Kidney tubule cell (primary cell): ENCODE measurements at regions not wholly inside any gene's neighbourhood (a gene's known extent, or its start where the extent isn't known, plus 50 kb on each side); places are given as distances from the start of the nearest gene placed in this dataset.

ENCODE experiments used
- DNase-seq: peaks from one replicate; pipeline ENCODE4 v3.0.0-alpha.2; 2018; ENCODE audit warnings: low spot score

DNA sequence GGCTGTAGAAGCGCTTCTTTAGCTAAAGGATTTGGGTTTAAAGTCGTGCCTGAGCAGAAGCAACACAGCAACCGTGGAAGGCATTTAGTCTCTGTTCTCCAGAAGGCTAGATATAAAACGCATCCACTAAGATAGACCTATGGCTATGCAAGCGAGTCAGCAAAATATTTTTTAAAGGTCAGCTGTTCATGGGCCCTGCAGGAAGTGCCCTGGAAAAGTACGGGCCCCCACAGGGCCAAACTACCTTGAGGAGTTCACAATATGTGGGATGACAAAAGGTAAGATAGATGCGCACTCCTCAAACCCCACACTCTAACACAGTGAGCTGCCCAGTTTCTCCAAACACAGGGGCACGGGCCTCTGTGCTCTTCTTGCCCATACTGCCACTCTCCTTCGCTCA, 261.6 kb downstream of the VPS13C start:
- DNase-seq, result no peak

DNA sequence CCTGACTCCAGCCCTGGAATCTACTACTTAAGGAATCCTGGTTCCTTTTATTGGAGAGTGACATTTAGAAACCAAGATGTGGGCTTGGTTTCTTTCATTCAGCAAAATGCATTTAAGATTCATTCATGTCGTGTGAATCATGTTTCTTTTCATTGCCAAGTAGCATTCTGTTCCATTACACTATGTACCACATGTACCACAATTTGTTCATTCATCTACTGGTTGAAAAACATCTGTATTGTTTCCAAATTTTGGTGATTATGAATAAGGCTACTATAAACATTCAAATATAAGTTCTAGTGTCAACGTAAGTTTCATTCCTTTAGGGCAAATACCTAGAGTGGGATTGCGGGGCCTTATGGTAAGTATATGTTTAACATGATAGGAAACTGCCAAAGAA, 264.2 kb downstream of the VPS13C start:
- no peak for DNase-seq

DNA sequence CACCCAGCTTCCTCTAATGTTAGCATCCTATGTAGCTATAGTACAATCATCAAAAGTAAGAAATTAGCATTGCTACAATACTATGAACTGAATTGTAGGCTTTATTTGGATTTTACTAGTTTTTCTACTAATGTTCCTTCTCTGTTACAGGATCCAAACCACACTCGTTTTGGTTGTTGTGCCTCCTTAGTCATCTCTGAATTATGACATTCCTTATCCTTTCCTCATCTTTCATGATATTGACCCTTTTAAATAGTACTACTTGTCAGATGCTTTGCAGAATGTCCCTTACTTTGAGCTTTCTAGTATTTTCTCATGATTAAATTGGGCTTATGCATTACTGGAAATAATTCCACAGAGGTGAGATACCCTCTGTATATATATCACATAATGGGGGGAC, 265.4 kb downstream of the VPS13C start:
- DNase-seq, result no peak

DNA sequence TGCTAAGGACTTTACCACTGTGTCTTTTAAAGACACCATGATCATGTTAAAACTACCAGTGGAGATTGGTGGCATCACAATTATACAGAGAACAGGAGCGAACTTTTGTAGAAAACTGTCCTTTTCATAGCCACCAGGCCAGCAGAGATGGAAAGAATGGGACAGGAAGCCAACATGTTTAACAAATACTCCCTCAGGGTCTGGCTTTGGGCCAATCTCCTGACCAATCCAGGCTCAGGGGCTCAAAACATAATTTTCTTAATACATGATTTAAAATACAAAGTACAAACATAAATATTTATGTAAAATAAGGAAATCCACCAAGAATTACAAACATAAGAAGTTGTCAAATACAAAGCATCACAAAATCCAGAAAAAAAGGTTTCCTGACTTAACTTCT, 266.0 kb downstream of the VPS13C start:
- no peak for DNase-seq

DNA sequence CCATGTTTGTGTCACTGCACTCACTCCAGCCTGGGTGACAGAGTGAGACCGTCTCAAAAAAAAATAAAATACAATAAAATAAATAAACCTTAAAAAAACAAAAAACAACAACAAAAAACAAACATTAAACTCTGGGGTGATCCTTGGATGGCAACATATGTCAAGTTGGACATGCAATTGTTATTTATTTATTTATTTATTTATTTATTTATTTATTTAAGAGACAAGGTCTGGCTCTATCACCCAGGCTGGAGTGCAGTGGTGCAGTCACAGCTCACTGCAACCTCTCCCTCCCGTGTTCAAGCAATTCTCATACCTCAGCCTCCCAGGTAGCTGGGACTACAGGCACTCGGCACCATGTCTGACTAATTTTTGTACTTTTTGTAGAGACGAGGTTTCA, 275.5 kb downstream of the VPS13C start:
- no peak for DNase-seq

DNA sequence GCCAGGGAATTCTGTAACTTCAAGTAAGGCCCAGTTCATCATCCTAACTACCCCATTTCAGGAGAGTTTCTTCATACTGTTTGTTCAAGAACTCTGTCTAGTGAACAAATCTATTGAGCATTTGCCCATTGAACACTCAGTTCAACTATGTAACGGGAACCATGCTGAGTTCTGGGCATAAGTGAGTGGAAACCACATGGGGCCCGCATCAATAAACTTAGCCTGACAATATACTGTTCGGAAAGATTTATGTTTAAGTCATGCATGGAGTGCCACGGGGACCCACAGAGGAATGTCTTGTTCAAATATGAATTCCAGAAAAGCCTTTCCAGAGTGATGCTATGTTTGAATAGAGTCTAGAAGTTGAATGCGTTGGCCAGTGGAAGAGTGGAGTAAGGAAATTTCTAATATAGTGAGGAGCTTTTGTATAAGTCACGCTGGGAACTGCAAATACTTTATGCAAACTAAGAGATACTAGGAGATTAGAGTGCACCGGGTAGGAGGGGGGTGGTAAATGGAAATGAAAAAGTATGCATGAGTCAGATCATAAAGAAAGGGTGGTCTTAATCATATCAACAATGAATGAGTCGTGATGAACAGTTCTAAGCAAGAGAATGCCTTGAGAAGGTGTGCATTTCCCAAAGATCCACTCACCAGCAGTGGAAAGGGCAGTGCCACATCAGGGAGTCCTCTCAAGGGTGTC, 279.8 kb downstream of the VPS13C start:
- DNase-seq, result no peak

DNA sequence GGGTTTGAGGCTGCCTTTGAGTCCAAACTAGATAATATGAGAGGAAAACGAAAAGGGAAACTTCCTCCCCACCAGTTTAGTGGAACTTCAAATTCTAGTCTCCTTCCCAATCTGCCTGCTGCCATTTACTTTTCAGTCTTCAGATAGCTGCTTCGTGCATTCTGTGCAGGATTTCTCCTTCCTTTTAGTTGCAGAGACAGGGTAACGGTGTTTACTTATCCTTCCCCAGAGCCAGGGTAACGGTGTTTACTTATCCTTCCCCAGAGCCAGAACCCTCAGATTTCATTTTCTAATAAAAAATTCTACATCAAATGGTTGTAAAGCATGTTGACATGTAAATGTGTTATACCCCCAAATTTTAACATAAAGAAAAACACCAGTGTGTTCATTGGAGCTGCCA, 282.6 kb downstream of the VPS13C start:
- no peak for DNase-seq

DNA sequence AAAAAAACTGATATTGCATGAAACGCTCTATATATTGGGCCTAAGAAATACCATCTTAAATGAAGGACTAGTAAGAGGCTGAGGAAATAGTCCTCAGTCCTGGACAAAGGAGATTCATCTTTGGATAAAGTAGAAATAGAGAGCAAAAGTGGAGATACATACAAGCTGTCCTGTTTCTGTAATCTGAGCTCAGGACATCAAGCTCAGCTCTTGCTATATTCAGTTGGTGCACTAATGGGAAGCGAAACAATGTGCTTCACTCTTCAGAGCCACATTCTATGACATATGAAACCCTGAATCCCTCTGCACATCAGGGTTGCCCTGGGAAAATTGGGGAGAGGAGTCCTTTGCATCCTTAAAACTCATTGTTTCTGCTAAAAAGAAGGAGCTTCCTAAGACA, 290.7 kb downstream of the VPS13C start:
- DNase-seq, result no peak

DNA sequence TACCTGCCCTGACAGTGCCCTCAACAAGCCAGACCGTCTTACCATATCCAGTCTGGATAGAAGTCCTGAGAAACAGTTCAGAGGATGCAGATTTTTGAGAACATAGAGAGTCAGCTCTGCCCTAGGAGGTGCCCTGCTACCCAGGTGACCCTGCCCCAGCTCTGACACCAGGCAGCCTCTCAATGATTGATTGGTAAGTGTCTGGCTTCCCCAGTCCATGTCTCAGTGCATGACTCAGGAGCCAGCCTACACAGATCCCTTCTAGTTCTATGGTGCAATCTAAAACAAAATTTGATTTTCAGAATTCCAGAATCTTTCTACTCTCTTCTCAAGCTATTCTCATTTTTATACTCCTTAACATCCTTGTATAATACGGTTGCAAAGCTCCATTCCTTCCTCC, 292.1 kb downstream of the VPS13C start:
- DNase-seq, result no peak

DNA sequence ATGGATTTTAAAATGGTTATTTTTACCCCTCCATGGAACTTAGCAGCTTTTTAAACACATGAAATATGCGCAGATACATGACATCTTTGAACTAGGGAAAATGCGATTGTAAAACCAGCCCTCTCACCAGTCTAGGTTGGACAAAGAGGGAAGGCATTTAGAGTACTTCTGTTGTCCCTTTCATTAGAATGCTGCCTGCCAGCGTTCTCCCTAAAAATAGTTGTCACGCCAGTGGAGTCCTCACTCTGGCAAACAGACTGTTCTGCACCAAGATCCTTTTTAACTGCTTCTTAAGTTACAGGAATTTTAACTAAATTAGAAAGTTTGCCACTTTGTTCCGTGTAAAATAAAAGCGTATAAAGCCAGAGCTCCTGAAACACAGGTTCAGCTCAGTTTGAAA, 295.3 kb downstream of the VPS13C start:
- DNase-seq, result no peak

DNA sequence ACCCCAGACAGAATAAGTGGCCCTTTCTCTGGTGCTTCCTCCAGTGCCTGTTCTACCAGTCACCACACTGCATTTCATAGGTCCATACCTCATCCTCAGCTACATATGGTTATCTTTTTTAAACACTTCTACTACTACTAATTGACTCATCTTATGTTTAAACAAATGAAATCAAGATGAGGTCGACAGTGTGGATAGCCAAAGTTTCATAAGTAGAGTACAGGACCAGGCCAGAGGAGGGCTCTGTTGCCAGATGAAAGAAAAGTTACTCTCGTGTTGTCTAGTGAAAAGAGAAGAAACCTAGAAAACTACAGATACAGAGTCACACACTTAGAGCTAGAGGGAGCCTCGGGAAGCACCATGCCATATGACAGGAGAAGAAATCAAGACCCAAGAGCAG, 296.1 kb downstream of the VPS13C start:
- no peak for DNase-seq

DNA sequence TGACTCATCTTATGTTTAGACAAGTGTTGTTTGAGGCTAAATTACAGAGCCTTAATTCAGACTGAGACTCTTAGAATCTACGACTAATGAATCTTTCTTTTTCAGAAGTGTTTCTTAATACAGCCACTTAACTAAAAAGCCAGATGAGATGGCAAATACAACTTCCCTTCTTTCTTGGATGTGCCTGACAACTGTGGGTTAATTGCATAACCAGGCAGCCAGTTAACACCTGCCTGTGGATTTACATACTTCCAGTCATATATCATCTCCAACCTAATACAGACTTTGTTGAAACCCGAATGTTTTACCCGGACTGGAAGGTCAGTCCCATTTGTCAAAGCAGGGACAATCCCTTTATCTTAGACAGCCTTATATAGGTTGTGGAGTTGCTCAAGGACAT, 297.6 kb downstream of the VPS13C start:
- DNase-seq, result no peak

DNA sequence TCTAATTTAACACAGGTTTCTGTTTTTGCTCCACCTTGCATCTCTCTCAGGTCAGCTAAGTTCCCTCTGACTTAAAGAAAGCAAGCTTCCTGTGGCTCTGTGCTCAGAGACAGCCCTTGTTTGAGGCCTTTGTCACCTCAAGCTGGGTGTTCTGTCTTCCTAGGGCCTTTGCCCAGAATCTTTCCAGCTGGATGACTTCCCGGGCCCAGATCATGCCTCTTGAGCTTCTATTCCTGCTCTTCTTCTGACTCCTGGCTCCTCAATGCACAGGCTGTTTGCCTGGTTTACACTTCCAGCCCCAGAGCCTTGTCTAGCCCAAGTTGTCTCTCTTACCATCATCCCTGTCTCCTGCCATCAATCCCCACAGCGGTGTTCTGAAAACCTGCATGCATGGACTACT, 300.6 kb downstream of the VPS13C start:
- no peak for DNase-seq

DNA sequence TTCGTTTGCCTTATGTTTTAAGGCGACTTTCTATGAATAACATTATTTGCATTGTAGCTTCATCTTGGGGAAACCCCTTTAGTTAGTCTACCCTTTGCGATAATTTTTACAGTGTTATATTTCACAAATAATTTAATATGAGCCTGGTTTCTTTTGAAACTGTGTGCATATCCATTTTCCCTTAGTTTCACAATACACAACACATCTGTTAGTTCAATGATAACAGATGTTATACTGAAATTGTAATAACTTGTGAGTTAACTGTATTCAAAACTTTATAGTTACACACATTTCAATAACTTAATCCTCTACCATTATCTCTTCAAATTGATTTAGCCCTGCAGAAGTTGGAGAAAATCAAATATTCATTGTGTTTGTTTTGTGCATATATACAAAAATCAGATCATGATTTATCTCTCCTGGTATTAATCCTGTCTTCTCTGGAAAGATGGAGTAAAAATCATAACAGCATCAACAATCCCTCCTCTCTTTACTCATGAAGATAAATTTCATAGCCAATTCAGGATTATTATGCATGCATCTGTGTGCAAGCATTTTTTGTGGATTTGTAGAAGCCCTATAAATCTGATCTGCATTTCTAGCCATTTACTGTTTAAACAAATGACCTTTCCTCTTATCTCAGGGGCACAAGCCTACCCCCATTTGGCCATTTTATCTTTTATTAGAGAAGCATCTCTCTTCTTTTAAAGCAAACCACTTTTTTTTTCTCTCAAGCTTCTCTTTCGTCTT, 304.0 kb downstream of the VPS13C start:
- DNase-seq, result no peak

DNA sequence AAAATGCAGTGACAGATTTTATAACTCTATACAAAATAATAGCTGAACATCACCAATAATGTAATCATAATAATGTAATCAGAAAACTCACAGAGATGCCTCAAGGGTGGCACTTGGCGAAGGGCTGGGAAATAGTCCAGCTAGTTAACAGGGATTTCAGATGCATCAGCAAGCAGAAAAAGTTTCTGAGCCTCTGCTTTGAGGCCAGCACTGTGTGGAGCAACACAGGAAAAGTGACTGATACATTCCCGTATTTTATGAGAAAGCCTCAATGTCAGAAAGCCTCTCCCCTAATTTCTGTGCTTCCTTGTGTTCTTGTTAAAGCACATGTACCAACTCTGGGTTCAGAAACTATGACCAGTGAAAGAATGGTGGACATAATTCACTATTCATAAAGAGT, 304.8 kb downstream of the VPS13C start:
- no peak for DNase-seq

DNA sequence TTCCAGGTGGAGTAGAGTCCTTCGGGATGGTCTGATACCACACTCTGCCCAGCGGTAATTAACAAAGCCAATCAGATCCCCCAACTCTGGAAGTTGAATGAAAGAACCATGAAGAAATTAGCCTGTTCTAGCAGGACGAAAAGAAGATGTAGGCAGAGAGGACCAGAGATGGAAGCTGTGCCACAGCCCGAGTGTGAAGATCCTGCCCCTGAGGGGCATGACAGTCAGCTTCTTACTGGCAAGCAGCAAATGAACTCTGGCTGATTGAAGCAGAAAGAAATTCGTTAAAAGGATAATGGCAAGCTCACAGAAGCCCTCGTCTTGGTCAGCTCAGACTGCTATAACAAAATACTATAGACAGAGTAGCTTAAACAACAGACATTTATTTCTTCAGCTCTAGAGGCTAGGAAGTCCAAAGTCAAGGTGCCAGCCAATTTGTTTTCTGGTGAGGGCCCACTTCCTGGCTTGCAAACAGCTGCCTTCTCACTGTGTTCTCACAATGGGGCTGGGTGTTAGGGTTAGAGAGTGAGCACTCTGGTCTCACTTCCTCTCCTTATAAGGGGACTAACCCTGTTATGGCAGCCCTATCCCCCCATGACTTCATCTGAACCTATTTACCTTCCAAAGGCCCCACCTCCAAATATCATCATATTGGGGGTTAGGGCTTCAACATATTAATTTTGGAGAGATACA, 307.1 kb downstream of the VPS13C start:
- DNase-seq, result no peak

DNA sequence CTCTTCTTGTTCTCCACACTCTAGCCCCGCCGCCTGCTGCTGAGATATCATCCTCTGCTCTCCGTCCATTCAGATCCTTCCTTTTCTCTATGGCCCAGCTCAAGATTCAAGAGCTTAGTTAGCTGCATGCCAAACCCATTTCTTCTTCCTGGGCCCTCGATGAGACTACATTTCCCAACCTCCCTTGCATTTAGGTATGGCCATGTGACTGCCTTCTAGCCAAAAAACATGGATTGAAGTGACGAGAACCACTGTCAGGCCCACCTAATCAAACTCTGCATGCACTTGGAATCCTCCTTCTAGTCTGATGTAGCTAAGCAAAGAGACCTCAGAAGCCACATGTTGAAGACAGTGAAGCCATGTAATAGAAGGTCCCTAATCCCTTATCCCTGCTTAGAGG, 308.2 kb downstream of the VPS13C start:
- no peak for DNase-seq

DNA sequence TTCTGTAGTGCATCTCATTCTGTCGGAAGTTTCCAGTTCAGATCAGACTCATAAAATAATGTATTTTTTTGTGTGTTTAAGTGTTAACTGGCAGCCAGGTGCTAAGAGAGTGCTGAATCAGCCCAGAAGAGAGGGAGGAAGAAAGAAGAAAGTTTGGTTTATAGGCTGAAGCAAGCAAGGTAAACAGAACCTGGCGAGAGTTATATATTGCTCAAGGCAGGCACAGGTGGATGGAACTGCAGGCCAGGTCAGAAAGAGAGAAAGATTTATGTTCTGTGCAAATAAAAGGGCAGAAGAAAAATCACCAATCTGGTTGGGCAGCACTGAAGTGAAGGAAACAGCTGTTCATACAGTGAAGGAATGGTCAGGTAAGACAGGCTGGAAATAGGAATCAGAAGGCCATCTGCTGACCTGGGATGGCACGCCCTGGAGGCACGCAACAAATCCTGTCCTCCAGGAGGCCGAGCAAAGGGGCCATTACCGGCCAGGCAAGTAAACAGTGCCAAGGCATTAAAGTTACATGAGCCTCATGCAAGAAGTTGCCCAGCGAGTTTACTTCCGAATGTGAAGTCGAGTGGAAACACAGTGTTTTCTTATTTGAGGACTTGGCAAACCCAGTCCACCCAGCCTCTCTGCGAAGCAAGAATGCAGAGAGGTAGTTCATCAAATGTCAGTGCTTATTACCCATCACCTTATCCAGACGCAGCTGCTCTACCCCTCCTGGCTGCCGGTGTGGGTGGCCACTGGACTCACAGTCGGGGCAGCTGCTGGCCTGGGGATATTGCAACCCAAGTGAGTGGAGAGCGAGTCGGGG, 309.8 kb downstream of the VPS13C start:
- DNase-seq, result peak; percentile 7

DNA sequence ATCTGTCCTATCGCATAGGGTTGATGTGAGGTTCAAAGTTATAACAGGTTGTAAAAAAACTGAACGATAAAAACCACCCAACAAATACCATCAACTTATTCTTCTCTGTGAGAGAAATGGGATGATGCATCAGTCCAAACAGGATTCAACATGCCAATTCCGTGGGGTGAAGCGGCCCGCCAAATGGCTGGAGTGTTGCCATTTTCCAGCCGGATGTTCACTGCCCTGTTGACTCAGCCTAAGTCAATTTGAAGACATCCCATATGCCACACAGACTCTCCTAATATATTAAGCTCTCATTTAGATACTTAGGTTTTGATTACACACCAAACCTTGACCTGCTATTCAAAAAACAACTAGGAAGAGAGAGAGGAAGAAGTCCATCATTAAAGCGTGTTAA, 311.1 kb downstream of the VPS13C start:
- DNase-seq, result no peak

DNA sequence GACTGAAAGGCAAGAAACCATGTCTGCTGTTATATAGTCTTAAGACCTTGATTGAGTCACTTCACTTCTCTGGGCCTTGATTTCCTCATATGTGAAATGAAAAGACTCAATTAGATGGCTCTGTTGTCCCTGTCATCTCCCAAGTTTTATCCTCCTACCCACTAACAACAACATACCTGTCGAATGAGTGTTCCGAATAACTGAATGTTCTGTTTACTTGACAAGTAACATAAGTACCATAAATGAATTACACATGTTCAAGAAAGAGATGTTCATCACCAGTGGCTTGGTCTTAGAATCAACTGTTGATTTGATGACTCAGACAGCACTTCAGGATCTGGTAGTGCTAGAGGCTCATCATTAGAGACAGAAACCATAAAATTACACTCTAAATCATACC, 311.7 kb downstream of the VPS13C start:
- DNase-seq, result no peak

DNA sequence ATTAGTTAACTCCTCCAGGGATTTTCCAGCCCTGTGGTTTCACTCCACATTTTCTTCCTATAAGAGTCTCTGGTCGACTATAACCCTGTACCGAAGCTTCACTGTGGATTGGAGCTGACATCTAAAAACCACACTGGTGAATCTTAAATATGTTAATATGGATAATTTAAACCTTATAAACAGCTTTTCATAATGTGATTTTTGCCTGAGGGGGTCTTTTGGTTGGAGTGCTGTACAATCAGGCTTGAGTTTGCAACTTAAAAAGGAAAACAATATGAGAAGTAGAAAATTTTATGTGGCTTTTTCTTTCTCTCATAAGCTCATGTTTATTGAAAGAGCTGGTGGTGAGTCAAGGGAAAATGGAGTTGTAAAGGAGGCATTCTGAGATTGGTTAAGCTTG, 313.7 kb downstream of the VPS13C start:
- DNase-seq, result no peak

DNA sequence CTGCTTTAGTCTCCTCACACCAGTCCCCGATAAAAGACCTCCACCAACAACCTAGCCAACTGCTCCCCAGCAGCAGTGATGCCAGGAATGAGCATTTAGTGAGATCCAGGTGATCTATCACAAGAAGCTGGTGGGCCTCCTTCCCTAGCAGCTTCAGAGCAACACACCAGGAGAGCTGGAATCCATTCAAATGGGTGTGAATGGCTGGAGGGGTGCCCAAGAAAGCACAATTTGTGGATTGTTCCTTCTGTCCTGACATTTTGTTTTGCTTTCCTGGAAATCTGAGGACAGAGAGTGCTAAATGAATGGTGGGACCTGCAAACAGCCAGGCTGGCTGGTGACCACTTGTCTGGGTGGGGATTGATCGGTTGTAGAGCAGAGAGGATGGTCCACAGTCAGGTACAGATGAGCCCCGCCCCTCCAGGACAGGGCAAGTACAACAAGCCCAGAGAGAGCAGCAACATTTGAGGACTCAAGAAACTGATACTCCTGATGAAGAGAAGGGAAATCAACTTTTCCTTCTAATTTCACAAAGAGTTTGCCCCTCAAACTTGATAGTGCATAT, 316.8 kb downstream of the VPS13C start:
- DNase-seq, result no peak
